GM21390 (cell line): ENCODE measurements at regions not wholly inside any gene's neighbourhood (a gene's known extent, or its start where the extent isn't known, plus 50 kb on each side); places are given as distances from the start of the nearest gene placed in this dataset.
A peak's percentile ranks its signal among the peaks of the same experiment; 100 is the strongest.
"Not testable (repeated sequence)": the region's sequence is repeated elsewhere in the genome, so short reads cannot be mapped to it uniquely, and the experiment has no call there.

Experiments used
- ATAC-seq: cut with Tn5 transposase; IDR thresholded peaks from one replicate; pipeline ENCODE4 v1.9.1; 2021; ENCODE audit not compliant: unreplicated experiment

GRCh38 chr2:121064186-121064585, 220.8 kb downstream of the TFCP2L1 start:
- no peak for ATAC-seq

DNA sequence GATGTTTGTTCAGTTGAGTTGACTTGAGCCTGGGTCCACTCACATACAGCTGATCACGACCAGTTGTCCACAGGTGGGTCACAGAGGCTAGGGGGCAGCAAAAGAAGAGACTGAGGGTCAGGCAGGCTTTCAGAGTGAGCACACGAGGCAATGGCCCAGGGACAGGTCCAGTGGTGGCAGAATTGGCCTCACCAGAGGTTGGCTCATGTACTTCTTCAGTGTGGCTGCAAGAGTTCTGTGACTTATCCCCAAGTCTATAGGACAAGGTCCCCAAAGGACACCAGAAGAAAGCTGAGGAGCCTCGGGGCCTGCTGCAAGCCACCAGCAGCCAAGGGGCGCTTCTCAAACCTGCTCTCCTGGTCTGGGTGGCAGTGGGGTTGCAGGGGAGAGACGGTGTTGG, 219.8 kb downstream of the TFCP2L1 start:
- no peak for ATAC-seq

GRCh38 chr2:121066526-121066925, 218.5 kb downstream of the TFCP2L1 start:
- no peak for ATAC-seq

DNA sequence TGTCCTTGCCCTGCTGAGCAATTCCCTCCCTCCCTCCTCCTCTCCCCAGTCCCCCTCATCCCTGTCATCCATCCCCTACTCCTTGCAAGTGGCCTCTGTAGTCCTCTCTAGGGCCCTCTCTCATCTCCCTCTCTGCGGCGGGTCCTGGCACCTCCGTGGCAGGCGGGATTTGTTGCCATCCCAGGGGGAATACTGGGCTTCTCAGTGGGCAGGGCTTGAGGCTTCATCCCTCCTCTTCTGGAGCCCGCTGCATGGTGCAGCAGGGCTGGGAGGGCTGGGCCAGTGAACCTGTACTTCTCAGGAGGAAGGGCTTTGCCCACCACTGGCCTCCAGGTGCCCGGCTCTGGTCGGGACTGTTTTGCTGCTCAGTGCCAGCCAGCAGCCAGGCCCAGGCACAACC, 216.2 kb downstream of the TFCP2L1 start:
- no peak for ATAC-seq

- ATAC-seq = no peak
These were observed 215.5 kb downstream of the TFCP2L1 start for GRCh38 chr2:121069434-121069969.

GRCh38 chr2:121070061-121070460, 214.9 kb downstream of the TFCP2L1 start:
- not testable (repeated sequence) for ATAC-seq

DNA sequence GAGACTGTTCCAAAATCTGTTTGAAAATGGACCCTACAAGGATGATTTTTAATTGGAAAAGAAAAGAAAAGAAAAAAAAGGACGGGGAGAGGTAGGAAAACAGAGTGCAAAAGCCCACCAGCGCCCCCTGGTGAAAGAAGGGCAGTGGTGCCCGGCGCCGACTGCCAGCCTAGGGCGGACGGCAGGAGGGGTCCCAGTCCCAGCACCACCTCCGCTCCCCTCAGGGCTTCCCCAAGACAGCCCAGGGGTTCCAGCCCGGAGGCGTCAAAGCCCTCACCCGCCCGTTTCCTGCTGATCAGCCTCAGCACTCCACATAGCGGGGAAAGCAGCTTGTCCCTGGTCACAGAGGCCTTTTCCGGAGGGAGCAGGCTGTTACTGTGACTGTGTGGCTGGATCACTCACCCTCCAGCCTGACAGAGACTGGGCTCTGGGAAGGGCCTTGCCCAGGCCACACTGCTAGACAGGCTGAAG, 213.9 kb downstream of the TFCP2L1 start:
- ATAC-seq = peak; percentile 41

GRCh38 chr2:121072784-121073183, 212.2 kb downstream of the TFCP2L1 start:
- ATAC-seq = no peak

DNA sequence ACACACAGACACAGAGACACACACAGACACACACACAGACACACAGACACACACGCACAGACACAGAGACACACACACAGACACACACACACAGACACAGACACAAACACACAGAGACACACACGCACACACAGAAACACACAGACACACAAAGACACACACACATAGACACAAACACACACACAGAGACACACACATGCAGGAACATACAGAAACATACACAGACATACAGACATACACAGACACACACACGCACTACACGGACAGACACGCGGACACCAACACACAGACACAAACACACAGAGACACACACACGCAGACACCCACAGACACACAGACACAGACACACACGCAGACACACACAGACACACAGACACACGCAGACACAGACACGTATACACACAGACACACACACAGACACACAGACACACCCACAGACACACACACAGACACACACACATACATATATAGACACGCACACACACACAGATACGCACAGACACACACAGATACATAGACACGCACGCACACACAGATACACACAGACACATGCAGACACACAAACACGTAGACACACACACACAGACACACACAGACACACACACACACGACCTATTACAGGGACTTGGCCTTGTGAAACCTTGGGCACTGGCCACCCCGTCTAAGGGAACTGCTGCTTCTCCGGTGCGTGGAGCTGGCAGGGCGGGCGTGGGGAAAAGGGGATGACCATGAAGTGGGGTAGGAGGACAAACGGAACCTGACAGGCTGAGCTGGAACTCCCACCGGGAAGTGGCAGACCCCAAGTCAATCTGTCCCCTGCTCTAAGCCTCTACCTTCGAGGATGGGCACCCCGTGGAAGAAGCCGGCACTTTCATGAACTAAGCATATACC, 211.4 kb downstream of the TFCP2L1 start:
- ATAC-seq = no peak

DNA sequence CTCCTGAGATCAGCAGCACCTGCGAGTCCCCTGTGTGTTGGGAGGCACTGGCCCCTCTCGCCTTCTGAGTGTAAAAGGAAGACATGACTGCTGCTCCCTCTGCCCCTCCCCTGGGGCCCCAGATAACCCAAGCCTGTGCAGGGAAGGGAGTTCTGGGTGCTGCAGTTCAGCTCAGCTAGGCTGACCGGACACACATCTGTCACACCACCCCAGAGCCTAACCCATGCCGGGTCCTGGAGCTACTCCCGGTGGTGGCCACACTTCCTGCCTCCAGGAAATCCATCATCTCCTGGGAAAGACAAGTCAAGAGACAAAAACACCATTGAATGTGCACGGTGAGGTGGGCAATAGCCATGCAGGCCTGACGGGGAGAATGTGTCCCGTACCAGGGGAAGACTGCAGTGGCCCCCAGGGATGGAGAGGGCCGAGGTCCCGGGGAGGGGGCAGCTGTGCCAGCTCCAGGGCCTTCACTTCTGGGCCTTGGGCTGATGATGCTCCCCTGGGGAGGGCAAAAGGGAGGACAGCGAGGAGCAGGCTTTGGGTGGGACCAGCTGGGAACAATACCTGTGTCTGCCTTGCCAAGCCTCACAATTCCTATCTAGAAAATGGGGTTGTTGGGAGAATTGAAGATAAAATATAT, 210.6 kb downstream of the TFCP2L1 start:
- no peak for ATAC-seq

DNA sequence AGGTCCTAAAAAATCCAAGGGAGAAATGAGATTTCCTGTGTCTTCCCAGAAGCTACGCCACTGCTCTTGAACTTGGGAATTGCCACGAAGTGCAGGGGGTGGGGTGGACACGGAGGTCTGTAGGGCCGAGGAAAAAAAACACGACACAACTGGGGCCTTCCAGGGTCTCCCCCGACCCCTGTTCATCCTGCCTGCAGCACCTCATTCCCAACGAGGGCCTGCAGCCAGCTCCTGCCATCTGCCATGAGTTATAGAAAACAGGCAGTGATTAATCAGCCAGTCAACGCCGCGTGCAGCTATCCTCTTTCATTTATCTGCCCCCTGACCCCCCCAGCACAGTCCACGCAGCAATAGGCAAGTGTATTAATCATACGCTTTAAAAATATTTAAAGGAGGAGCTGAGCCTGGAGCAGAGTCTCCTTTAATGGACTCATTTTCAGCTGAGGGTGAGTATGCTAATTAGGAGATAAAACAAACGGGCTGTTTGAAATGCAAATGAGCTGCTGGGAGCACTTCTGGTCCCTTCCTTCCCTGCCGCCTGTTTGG, 209.9 kb downstream of the TFCP2L1 start:
- ATAC-seq = peak; percentile 50

DNA sequence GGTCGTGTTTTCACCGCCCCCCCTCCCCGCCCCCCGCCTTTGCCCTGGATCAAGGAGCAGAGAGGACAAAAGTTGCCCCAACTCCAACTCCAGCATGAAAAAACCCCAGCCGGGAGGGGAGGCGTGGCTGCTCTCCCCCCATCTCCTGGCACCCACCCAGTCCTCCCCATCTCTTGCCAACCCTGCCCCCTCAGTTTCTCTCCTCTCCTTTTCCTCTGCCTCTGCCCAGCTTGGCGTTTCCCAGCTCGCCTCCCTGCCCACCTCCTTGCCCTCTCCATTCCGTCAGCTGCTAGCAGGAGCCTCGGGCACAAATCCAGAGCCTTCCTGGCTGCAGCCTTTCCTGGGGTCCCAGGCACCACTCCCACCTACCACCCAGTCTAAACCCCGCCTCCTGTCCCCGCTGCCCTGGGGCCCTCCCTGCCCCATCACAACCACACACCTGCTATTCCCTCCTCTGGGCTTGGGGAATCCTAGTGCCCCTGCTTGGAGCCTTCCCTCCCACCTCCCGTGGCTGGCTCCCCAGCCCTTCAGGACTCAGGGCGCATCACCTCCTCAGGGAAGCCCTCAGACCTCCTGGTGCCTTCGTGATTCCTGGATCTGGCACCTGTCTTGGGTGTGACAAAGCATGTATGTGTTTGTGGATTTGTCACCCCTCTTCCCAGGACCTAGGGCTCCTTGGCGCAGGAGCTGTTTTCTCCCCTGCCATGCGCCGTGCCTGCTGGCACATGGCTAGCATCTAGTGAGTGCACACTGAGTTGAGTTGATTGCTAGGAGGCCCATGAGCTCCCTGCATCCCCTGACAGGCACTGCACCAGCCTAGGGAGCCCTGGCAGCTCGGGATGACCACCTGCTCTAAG, 209.1 kb downstream of the TFCP2L1 start:
- ATAC-seq = no peak

DNA sequence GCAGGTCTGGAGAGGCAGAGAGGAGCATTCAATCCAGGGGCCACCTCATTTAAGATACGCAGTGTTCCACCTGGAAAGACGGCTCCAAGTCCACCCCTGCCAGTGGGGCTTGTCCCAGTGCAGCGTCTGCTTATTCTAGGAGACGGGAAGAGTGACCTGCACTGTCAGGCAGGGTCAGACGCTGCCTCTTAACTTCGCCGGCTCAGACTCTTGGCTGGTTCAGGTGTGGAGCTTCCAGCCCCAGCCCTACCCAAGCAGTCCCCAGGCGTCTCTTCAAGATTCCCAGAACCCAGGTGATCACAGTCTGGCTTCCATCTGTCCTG, 208.5 kb downstream of the TFCP2L1 start:
- ATAC-seq = no peak

DNA sequence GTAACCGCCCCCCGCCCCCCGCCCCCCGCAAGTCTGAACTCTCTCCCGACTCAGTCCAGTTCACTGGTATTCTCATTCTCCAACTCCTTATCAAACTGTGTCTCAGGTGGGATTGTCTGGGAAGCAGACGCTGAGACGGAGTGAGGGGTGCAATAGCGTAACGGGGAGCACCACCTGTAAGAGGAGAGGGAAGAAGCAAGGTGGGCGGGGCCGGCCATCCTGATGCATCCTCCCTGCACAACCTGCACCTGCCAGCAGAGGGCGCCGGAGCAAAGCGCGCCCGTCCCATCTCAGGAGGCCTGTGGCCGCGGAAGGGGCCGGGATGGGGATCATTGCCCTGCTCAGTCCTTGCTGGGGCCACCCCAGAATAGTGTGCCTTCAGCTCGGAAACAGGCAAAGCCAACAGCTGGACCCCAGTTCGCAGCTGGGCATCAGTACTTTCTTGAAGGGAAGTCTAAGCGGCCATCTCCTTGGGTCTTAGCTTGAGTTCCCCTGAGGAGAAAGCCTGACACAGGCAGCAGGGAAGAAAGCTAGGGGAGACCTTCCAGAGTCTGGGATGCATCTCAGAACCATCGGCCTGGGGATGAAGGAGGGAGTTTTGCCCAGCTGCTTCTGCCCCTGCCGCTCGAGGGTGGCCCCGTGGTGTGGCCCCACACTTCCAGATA, 208.0 kb downstream of the TFCP2L1 start:
- ATAC-seq = no peak

GRCh38 chr2:121078899-121079298, 206.1 kb downstream of the TFCP2L1 start:
- no peak for ATAC-seq

GRCh38 chr2:121080013-121080772, 204.8 kb downstream of the TFCP2L1 start:
- no peak for ATAC-seq

GRCh38 chr2:121081701-121082100, 203.3 kb downstream of the TFCP2L1 start:
- ATAC-seq = no peak

DNA sequence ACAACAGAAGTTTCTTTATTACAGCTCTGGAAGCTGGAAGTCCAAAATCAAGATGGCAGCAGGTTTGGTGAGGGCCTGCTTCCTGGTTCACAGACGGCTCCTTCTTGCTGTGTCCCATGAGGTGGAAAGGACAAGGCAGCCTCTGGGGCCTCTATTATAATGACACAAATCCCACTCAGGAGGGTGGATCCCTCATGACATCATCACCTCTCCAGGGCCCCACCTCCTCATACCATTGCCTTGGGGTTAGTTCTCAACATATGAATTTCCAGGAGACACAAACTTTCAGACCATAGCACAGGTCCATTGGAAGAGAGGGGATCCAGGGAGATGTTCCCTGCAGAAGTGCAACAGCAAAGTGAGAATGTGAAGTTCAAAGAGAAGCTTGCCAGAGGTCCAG, 202.8 kb downstream of the TFCP2L1 start:
- no peak for ATAC-seq

DNA sequence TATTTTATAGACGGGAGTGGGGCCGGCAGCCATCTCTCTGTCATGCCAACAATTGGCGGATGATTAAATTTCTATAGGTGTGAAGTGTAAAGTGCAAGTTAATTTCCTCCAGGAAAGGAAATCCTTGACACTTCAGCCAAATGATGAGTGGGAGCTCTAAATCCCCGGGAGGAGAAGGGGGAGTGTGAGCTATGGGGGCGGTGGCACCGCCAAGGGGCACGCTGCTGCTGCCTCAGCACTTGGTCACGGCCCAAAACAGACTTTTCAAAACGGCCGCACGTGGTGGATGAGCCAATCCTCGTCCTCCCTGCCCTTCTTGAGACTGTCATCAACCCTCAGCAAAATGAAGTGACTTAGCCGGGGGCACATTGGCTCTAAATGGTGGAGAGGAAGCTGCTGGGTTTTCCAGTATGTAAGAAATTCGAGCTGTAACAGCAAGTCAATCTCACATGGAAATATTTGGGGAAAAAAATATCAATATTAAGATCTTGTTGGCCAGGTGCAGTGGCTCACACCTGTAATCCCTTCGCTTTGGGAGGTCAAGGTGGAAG, 200.8 kb downstream of the TFCP2L1 start:
- ATAC-seq = no peak
